GM19452 (cell line): ENCODE measurements at regions not wholly inside any gene's neighbourhood (a gene's known extent, or its start where the extent isn't known, plus 50 kb on each side); places are given as distances from the start of the nearest gene placed in this dataset.

Experiments used
- ATAC-seq: cut with Tn5 transposase; IDR thresholded peaks from one replicate; pipeline ENCODE4 v1.9.1; 2021; ENCODE audit not compliant: unreplicated experiment

DNA sequence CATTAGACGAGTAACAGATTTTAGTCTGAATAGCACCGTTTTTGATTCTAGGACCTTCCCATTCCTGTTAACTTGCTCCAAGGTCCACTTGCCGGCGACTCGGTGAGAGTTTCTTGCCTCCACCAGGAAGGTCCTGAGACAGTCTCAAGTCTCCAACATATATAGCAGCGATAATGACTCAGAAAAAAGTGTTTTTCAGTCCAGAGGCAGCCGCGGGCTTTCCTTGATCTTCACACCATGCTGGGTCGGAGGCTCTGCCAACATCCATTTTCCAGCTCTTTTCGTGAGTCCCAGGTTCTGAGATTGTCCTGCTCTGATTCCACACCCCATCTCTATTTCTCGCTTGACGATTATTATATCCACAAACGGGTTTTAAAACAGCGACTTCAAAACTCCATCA, 170.5 kb downstream of the GPX5 start:
- no peak for ATAC-seq

DNA sequence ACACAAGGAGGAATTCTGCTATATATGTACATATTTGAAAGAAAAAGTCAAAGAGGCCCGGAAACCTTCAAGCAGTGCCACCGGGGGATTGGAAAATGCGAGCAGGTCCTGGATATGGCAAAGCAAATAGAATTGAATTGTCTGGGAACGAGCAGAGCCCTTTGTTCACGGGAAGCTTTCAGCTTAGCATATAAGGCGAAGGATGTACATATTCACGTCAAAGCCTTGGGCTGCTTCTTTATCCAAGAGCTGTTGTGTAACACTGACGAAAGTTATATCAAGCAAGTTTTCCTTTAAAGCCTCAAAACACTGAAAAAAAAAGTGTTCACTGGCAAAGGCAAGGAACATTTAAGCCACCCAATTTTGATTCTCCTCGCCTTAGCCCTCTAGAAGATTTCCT, 171.0 kb downstream of the GPX5 start:
- ATAC-seq: no peak

DNA sequence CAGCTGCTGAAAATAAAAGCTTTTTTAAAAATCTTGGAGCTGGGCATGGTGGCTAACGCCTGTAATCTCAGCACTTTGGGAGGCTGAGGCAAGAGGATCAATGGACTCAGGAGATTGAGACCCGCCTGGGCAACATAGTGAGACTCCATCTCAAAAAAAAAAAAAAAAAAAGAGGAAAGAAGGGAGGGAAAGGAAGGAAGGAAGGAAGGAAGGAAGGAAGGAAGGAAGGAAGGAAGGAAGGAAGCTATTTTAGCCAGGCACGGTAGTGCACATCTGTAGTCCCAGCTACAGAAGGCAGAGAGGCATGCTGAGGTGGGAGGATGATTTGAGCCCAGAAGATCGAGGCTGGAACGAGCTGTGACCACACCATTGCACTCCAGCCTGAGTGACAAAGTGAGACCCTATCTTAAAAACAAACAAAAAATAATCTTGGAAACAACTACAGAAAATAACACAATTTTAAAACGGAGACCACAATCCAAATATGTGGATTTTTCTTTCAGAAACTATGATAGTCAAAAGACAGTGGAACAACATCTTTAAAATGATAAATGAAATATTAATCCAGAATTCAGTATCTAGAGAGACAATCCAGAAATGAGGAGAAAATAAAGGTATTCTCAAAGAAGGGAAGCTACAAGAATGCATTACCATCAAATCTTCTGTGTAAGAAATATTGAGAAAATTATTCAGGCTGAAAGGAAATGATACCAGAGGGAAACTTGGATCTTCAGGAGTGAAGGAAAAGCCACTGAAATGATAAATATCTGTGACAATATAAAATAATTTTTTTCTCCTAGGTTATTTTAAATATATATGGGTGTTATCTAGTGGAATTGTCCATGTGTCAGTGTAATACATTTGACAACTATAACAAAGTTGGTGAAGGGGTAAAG, 182.0 kb downstream of the GPX5 start:
- no peak for ATAC-seq

DNA sequence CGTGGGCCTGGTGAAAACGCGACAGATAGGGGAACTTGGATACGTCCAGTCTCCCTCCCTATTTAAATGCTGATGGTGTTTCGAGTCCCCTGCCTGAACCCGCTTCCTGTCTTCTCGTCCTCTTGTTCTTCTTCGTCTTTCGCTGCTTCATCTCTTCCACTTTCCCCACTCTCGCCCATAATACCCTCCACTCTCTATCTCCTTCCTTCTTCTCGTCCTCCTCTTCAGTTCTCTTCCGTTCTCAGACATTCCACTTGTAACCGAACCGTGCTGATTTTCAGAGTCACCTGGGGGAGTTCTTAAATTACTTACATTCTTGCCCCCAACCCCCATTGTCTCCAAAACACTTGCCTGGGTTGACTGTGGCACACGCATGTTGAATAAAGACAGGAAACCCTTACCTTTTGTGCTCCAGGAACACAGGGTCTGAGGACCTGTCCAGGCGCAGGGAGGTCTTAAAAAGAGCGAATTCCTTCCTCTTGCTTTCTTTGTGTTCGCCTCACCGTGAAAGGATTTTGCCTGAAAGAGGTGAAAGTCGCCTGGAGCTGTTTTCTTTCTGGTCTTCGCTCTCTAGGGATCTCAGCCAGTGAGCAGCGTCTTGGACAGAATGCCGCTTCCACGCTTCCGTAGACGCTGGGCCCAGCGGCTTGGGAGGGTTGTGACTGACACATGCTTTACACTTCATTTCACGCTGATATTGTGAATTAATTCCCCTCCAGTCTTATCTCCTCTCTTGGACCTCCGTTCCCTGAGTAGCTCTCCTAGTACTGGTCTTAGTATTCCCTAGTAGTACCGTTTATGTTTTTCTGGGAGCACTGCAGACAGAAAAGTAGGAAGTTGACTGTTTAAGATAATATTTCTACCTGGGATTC, 184.0 kb downstream of the GPX5 start:
- no peak for ATAC-seq

DNA sequence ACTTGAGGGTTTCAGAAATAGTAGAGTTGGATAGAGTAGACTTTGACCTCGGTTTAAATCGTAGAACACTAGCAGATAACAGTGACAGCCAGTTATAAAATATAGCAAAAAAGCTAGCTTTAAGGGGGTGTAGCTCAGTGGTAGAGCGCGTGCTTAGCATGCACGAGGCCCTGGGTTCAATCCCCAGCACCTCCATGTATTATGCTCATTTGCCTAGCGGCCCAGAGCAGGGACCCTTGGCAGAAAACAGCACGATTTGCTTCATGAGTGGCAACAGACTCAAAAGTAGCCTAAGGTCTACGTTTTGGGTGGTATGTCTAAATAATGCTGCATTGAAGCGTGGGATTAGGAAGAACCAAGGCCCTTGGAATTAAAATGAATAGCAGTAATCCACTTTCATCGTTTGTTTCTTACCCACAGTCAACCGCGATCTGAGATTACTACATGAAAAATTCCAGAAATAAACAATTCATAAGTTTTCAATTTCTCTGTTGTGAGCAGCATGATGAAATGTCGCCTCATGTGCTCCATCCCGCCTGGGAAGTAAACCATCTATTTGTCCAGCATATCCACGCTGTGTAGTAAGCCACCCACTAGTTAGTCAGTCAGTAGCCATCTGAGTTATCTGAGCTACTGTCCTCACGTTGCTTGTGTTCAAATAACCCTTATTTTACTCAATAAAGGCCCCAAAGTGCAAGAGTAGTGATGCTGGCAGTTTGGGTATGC, 184.9 kb downstream of the GPX5 start:
- ATAC-seq: no peak

DNA sequence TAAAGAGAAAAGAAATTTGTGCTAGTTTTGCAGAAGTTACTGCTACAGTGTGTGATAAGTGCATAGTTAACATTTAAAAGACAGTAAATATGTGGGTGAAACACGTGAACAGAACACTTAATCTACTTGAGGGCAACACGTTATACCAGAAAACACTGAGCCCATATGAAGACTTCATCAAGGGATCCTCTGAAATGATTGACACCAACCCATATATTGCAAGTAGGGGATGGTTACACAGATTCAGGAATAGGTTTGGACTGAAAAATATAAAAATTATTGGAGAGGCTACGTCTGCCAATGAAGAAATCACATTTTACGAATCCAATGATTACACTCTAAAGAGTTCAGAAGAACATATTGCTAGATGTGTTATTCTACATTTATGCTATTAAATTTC, 185.6 kb downstream of the GPX5 start:
- ATAC-seq: no peak

DNA sequence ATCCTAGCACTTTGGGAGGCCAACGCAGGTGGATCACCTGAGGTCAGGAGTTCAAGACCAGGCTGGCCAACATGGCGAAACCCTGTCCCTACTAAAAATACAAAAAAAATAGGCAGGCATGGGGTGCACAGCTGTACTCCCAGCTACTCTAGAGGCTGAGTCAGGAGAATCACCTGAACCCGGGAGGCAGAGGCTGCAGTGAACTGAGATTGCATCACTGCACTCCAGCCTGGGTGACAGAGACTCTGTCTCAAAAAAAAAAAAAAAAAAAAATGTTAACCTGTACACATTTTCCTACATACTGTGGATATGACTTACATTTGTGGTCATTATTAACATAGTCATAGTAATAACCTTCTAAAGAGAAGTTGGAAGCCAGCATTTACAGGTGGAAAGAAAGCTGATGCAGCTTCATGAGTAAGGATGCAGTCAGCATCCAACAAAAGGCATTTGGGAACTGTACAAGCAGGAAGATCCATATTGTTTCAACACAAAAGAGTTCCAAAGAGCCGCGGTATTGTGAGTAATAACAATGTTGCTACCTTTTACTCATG, 186.2 kb downstream of the GPX5 start:
- no peak for ATAC-seq

DNA sequence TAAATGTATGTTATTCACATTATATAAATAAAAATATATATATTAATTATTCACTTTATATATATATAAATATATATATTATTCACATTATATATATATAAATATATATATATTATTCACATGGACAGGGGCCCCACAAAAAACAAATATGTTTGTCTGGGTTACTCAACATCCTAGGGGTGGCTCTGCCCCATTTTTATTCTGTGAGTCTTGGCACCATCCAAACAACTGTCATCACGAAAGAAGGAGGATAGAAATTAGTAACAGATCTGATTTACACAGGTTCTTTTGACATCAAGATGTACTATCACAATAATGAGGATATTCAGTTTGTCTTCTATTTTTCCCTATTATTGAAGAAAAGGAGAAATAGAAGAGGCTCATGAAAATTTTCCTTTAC, 187.3 kb downstream of the GPX5 start:
- ATAC-seq: no peak

DNA sequence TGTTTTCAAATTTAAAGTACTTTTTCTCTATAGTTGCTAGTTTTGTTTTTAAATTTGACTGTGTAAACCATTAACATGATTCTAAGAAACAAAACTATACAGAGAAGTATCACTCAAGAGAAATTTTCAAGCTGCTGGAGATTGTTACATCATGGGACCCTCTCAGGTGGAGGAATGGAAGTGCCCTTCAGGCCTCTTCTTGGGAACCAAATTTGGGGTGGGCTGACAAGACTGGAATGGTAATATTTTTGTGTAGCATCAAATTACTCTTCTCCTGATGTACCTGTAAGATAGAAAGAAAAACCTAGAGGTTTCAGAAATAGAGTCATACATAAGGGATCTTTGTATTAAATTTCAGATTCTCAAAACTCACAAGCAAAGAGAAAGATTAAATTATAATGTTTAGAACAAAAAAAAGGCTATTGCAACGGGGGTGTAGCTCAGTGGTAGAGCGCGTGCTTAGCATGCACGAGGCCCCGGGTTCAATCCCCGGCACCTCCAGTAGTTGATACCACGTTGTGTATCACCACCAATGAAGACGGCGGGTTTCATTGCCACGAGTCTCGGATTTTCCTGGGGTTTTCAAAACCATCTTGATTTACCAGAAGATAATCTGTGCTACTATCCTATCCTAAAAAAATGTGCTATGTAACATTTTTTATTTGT, 193.7 kb downstream of the GPX5 start:
- no peak for ATAC-seq

DNA sequence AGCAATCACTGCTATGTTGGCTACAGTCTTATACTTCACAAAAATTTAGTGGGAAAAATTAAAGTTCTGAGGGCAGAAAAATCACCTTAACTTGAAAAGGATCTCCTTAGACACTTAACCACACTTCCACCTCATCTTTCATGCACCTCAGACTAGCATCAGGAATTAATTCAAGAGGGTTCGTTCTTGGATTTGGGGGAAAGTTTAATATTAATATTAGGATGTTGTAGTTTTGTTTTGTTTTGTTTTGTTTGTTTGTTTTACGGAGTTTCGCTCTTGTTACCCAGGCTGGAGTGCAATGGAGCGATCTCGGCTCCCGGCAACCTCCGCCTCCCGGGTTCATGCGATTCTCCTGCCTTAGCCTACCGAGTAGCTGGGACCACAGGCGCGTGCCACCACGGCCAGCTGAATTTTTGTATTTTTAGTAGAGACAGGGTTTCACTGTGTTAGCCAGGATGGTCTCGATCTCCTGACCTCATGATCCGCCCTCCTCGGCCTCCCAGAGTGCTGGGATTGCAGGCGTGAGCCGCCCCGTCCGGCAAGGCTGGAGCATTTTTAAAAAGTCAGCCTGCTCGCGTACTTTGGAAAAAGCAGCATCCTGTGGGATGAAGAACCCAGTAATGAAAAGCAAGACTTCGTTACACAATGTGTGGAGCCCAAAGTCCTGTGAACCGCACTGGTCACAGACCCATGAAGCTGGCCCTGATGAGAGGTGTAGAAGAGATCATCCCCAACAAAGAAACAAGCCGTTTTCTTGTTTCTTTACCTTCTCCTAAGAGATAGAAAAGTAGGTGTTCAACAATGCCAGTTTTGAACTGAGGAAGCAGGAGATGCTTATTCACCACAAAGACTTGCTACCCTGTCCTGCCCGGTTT, 194.9 kb downstream of the GPX5 start:
- ATAC-seq: no peak

DNA sequence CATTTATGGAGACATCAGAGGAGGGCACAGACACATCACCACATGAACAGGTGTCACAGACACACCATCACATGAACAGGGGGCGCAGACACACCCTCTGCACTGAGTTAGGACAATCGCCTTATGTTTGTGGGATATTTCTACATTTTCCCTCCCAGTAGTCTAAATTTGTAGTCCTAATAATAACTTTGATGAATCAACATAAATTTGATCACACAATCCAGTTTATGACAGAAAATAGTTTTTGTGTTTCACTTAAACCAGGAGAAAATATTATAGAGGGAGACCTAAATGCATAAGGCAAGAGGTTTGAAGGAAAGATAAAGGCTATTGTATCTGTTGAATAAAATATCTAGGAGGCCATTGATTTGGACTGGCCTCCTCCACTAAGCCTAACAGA, 195.7 kb downstream of the GPX5 start:
- ATAC-seq: no peak

DNA sequence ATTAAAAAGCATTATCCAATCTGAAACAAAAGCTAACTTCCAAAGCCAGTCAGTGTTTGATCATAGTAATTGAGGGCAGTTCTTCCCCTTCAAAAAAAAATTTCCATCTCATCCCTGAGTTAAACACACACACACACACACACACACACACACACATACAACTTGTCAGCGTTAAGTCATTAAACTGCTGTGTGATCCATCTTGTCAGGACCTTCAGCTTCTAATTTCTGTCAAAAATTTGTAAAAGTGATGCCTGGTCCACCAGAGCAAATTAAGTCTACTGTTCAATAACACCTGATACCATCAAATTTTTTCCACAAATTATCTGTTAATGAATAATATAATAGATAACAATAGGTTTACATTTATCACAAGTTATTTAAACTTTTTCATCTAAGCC, 198.7 kb downstream of the GPX5 start:
- ATAC-seq: no peak

DNA sequence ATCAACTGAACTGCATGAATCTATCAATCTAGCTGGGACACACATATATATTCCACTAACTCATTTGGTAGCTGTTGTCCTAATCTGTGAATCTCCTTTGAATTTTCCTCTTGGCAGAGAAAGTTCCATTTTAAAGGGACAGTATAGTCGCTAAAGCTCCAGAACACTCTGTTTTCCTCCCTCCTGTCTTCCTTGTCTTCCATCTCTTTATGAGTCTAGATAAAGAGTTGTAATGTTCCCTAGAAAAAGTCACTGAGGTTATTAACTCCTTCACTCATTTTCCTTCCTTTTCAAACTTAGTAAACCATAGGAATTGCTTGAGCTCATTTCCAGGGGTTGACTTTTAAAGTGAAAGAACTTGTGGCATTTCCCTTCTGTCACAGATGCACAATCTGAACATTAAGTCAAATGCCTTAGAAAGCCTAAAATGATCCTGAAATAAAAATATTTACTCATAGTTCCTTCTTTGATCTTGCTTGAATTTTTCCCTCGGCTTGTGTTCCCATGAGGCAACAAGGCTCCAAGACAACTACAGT, 198.4 kb downstream of the TRIM27 start:
- no peak for ATAC-seq

DNA sequence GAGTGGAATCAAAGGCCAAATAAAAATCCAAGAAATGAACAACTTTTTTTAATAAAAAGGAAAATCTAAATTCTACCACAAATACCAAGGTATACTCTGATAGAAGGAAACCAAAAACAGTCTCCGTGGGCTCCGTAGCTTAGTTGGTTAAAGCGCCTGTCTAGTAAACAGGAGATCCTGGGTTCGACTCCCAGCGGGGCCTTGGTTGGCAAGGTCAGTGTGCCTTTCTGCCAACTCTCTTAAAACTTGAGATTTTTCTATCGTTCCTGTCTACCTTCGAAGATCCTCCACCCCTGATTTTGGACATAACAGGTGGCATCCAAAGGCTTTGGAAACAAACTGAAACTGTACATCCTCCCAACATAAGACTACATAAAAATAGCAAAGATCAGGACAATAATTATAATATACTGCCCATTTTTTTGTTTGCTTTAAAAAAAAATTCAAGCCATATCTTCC, 197.9 kb downstream of the TRIM27 start:
- no peak for ATAC-seq

DNA sequence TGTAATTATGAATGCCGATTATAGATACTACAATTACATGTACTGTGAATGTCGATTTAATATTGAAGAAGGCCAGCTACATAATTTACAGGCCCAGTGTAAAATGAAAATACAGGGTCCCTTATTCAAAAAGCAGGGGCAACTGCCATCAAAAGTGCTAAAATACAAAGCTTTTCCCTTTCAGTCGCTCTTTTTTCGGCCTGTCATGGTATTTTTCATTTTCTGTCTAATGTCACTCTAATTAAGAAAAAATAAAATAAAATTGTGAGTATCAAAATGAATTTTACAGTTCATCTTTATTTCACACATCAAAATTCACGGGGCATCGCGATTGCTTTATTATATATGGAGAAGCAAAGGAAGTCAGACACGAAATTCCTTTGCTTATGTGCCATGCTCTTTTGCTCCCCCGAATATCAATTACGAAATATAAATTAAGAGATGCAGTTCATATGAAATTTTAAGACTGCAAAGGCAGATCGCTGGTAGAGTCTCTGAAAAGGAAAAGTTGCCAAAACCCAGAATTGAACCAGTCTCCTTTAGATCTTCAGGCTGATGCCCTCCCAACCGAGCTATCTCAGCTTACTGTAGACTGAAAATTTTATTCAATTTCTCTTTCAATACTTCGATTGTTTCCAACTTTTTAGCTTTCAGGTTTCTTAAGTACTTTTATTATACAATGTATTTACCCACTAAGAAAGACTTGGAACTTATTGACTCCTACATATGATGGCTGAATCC, 197.0 kb downstream of the TRIM27 start:
- ATAC-seq: no peak

DNA sequence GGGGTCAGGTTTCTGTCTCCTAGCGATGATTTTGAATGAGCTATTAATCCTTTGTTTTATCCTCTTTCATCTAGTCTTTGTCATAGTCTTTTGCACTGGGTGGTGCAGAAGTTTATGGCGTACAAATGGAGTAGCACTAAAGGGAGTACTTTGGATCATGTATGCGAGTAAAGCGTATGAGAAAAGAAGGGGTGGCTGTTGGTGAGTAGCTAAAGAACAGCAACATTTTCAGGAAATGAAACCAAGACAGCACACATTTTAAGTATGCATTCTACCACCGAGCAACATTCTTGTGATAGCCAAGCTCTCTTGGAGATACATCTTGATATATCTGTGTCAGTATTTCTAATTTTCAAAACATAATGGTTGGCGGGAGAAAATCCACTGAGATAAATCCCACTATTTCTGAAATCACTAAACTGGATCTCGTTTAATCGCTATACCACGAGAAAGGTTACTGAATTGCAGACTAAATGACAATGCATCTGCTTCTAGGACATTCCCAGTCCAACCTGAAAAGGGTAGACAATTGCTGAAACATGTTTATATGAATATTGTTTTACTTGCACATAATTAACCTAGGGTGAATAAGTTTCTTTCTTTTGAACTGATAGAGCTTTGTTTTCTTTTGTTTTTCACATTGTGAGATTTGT, 196.1 kb downstream of the TRIM27 start:
- ATAC-seq: no peak

DNA sequence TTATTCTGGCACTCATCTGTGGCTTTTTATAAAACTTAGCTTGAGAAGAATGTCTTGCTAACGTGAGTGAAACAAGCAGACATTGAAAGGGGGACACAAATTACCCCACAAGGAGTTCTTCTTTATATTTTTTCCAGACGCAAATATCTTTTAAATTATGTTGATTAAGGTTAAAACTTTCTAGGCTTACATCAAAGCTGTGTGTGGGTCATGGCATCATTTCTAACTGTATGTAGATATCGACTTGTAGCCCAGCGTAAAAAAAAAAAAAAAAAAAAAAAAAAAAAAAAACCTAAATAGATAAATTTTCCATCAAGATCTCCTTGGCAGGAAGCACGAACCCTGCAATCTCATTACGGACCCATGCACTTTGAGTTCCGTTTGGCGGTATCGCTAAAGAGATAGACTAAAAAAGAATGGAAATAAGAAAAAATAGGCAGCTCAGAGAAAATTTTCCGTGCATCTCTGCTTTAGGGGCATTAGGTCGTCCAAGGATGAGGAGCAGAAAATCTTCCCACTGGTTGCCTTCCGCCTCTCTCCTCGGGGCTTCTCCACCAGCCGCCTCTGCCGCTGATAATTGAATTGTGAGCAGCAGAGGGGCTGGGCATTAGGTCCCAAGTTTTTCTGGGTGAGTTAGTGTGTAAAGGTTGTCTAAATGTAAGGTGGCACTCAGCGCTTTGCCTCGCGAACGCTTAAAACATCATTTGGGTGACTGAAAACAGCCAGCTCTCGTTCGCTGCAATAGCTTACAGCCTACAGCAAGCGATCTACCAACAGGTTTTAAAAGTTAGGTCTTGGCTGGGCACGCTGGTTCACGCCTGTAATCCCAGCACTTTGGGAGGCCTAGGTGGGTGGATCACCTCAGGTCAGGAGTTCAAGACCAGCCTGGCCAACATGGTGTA, 194.0 kb downstream of the TRIM27 start:
- no peak for ATAC-seq
